GM12878 (cell line): ENCODE measurements at regions not wholly inside any gene's neighbourhood (a gene's known extent, or its start where the extent isn't known, plus 50 kb on each side); places are given as distances from the start of the nearest gene placed in this dataset.

Experiments
- ATAC-seq: fragments of 200-7000 bp; cut with Tn5 transposase; 3 replicates; pipeline ENCODE4 v1.9.1; 2020; ENCODE audit warnings: mild to moderate bottlenecking, moderate library complexity
- BruUV-seq: library from RNA; stranded (reverse); fragments of 400-500 nt; replicated peaks from 2 replicates; lab custom pipeline; 2021; lab: Mats Ljungman, UMichigan
- CTCF ChIA-PET: fragments of 300-600 bp; sonication (Branson Sonifier 250); formaldehyde crosslinking; extraction: SDS; loops from one replicate; lab custom pipeline; 2021; ENCODE audit warnings: inconsistent platforms; lab: Yijun Ruan, JAX
- POLR2A ChIA-PET: fragments of 350-600 bp; formaldehyde crosslinking; extraction: SDS; loops from one replicate; lab custom pipeline; 2021; ENCODE audit warnings: inconsistent platforms; lab: Charles Lee
- RAD21 ChIA-PET: fragments of 300-600 bp; sonication (Branson Sonifier 250); formaldehyde crosslinking; loops from one replicate; lab custom pipeline; 2023; ENCODE audit warnings: antibody characterized with exemption; ENCODE audit not compliant: unreplicated experiment; lab: Charles Lee
- SMC1A ChIA-PET: fragments of 300-600 bp; sonication (Branson Sonifier 250); formaldehyde crosslinking; loops from one replicate; lab custom pipeline; 2023; ENCODE audit not compliant: unreplicated experiment, uncharacterized antibody; lab: Charles Lee
- DNase-seq: peaks from one replicate; pipeline ENCODE4 v3.0.0-alpha.2; 2011; ENCODE audit warnings: low read depth, low spot score
- FAIRE-seq: peaks from 3 replicates; lab custom pipeline; 2011; peaks lifted over from hg19 to GRCh38; lab: Jason Lieb, UNC
- H2AFZ ChIP-seq: 2 replicates; pipeline ENCODE4 v1.6.0; 2011; ENCODE audit warnings: low read depth, low read length, control low read depth; ENCODE audit not compliant: control insufficient read depth
- H3K27ac ChIP-seq: 2 replicates; pipeline ENCODE4 v1.5.1; 2011; ENCODE audit warnings: control low read depth; ENCODE audit not compliant: control insufficient read depth, insufficient read depth
- H3K27me3 ChIP-seq, 2 experiments: replicated peaks in 1 of 2; 2 replicates each; pipeline versions ENCODE4 v1.6.0 to v1.6.1; 2011; ENCODE audit warnings: low read length in 1 of 2; ENCODE audit not compliant: control insufficient read depth in 2 of 2, insufficient read depth in 2 of 2
- H3K36me3 ChIP-seq, 2 experiments: 2 replicates each; pipeline ENCODE4 v1.5.1; 2011; ENCODE audit warnings: low read length in 1 of 2; ENCODE audit not compliant: control insufficient read depth in 2 of 2, insufficient read depth in 2 of 2
- H3K4me1 ChIP-seq: 2 replicates; pipeline ENCODE4 v1.6.1; 2011; ENCODE audit warnings: mild to moderate bottlenecking, low read length, moderate library complexity, mixed read lengths; ENCODE audit not compliant: control insufficient read depth, insufficient read depth
- H3K4me2 ChIP-seq: 2 replicates; pipeline ENCODE4 v1.6.0; 2011; ENCODE audit warnings: control low read depth; ENCODE audit not compliant: control insufficient read depth, insufficient read depth
- H3K4me3 ChIP-seq: fragments of 200-600 bp; sonication (generic); 2 replicates; pipeline ENCODE4 v1.5.1; 2016
- H3K79me2 ChIP-seq: 2 replicates; pipeline ENCODE4 v1.6.0; 2011; ENCODE audit warnings: low read length; ENCODE audit not compliant: control insufficient read depth, insufficient read depth
- H3K9ac ChIP-seq: 2 replicates; pipeline ENCODE4 v1.8.0; 2011; ENCODE audit warnings: low read length, control low read depth, mixed read lengths; ENCODE audit not compliant: control insufficient read depth, insufficient read depth
- H3K9me3 ChIP-seq: replicated peaks from 3 replicates; pipeline ENCODE4 v1.5.1; 2011; ENCODE audit warnings: mild to moderate bottlenecking, low read length; ENCODE audit not compliant: control insufficient read depth, insufficient read depth
- H4K20me1 ChIP-seq: 2 replicates; pipeline ENCODE4 v1.6.0; 2011; ENCODE audit not compliant: control insufficient read depth, insufficient read depth
- BACH1 ChIP-seq: fragments of 450-650 bp; IDR thresholded peaks from 2 replicates; pipeline ENCODE4 v1.6.1; 2017; ENCODE audit warnings: mild to moderate bottlenecking, borderline replicate concordance
- EGR1 ChIP-seq, 2 experiments: IDR thresholded peaks; 1 replicate in 1 of 2; 2 replicates in 1 of 2; pipeline ENCODE4 v1.6.1; 2011 to 2012; ENCODE audit warnings: low read depth in 2 of 2, low read length in 2 of 2, borderline replicate concordance in 1 of 2, mild to moderate bottlenecking in 1 of 2, moderate library complexity in 1 of 2
- KLF5 ChIP-seq: fragments of 450-650 bp; IDR thresholded peaks from 2 replicates; pipeline ENCODE4 v1.6.1; 2014; ENCODE audit warnings: mild to moderate bottlenecking; ENCODE audit not compliant: partially characterized antibody
- MTA2 ChIP-seq: fragments of 450-650 bp; IDR thresholded peaks from 2 replicates; pipeline ENCODE4 v1.6.1; 2016; ENCODE audit warnings: low read depth, mild to moderate bottlenecking, moderate library complexity
- MYC ChIP-seq: IDR thresholded peaks from 2 replicates; pipeline ENCODE4 v1.6.1; 2011; ENCODE audit warnings: mild to moderate bottlenecking, low read length, moderate library complexity, inconsistent platforms; ENCODE audit not compliant: insufficient read depth, insufficient replicate concordance, insufficient read length, severe bottlenecking
- PAX5 ChIP-seq: IDR thresholded peaks from 2 replicates; pipeline ENCODE4 v1.6.1; 2011; ENCODE audit warnings: low read depth, low read length, borderline replicate concordance
- ZZZ3 ChIP-seq: IDR thresholded peaks from 2 replicates; pipeline ENCODE4 v1.6.1; 2011; ENCODE audit warnings: low read depth; ENCODE audit not compliant: control insufficient read depth, insufficient read length
- WGBS: methylation state at CpG from one replicate; pipeline ENCODE4 v1.1.6; 2016; ENCODE audit warnings: low lambda C conversion rate; ENCODE audit not compliant: insufficient replicate concordance, insufficient coverage; ENCODE audit errors: missing lambda C conversion rate; 5-methylcytosine and 5-hydroxymethylcytosine counted together
- in situ Hi-C: fragments of 300-500 bp; cut with MboI; formaldehyde crosslinking; loops from 9 replicates; pipeline ENCODE4 v1.14.3; 2018; ENCODE audit warnings: mixed read lengths
- intact Hi-C: fragments of 100-400 bp; cut with micrococcal nuclease; formaldehyde crosslinking; loops from one replicate; pipeline ENCODE4 v1.14.2; 2022; ENCODE audit not compliant: unreplicated experiment
- TF ChIP-seq, protein P1 (sequence below): fragments of 450-650 bp; IDR thresholded peaks from 2 replicates; pipeline ENCODE4 v1.6.1; 2017; ENCODE audit warnings: mild to moderate bottlenecking, moderate library complexity
- TF ChIP-seq, protein P2 (sequence below): IDR thresholded peaks from 2 replicates; pipeline ENCODE4 v1.6.1; 2012; ENCODE audit warnings: low read depth, low read length, improper control_type of control experiment
- TF ChIP-seq, protein P3 (sequence below): fragments of 450-650 bp; IDR thresholded peaks from 2 replicates; pipeline ENCODE4 v1.6.1; 2017; ENCODE audit warnings: mild to moderate bottlenecking
- TF ChIP-seq, protein P4 (sequence below): IDR thresholded peaks from 2 replicates; pipeline ENCODE4 v1.6.1; 2012; ENCODE audit warnings: mild to moderate bottlenecking, low read depth, low read length
- TF ChIP-seq, protein P5 (sequence below): IDR thresholded peaks from 2 replicates; pipeline ENCODE4 v1.6.1; 2011; ENCODE audit warnings: mild to moderate bottlenecking, low read depth, low read length, moderate library complexity; ENCODE audit not compliant: insufficient replicate concordance

DNA sequence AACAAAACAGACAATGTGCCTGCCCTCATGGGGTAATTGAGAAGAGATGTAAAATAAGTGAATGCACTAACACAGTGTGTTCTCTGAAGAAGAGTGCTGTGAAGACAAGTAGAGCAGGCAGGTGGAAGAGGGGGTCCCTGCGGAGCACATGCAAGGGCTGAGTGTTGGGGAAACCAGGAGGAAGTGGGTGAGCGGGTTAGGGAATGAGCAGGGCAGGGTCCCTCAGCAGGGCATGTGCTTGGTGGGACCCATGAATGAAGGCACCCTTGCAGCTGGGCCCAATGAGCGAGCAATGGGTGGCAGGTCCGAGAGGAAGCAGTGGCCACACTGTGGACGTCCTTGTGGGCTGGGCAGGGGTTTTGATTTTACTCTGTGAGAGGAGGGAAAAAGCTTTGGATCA, 376.6 kb upstream of the COBL start:
- POLR2A ChIA-PET, result no interaction called here
- H3K79me2 ChIP-seq, result no peaks in the 10 kb centered on the region
- 5% methylated on average over 5 of the region's 5 CpGs for WGBS
- TF ChIP-seq MTA2 (no peak), ZZZ3 (no peak), MYC (no peak), PAX5 (no peak), BACH1 (no peak), EGR1 (IDR thresholded peaks at IDR 0.05; ENCODE audit: borderline replicate concordance in 1 of 2, low read depth in 2 of 2, low read length in 2 of 2) (no peak), KLF5 (no peak)
- TF ChIP-seq, protein P1, sequence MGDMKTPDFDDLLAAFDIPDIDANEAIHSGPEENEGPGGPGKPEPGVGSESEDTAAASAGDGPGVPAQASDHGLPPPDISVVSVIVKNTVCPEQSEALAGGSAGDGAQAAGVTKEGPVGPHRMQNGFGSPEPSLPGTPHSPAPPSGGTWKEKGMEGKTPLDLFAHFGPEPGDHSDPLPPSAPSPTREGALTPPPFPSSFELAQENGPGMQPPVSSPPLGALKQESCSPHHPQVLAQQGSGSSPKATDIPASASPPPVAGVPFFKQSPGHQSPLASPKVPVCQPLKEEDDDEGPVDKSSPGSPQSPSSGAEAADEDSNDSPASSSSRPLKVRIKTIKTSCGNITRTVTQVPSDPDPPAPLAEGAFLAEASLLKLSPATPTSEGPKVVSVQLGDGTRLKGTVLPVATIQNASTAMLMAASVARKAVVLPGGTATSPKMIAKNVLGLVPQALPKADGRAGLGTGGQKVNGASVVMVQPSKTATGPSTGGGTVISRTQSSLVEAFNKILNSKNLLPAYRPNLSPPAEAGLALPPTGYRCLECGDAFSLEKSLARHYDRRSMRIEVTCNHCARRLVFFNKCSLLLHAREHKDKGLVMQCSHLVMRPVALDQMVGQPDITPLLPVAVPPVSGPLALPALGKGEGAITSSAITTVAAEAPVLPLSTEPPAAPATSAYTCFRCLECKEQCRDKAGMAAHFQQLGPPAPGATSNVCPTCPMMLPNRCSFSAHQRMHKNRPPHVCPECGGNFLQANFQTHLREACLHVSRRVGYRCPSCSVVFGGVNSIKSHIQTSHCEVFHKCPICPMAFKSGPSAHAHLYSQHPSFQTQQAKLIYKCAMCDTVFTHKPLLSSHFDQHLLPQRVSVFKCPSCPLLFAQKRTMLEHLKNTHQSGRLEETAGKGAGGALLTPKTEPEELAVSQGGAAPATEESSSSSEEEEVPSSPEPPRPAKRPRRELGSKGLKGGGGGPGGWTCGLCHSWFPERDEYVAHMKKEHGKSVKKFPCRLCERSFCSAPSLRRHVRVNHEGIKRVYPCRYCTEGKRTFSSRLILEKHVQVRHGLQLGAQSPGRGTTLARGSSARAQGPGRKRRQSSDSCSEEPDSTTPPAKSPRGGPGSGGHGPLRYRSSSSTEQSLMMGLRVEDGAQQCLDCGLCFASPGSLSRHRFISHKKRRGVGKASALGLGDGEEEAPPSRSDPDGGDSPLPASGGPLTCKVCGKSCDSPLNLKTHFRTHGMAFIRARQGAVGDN, result no peak
- TF ChIP-seq, protein P2, sequence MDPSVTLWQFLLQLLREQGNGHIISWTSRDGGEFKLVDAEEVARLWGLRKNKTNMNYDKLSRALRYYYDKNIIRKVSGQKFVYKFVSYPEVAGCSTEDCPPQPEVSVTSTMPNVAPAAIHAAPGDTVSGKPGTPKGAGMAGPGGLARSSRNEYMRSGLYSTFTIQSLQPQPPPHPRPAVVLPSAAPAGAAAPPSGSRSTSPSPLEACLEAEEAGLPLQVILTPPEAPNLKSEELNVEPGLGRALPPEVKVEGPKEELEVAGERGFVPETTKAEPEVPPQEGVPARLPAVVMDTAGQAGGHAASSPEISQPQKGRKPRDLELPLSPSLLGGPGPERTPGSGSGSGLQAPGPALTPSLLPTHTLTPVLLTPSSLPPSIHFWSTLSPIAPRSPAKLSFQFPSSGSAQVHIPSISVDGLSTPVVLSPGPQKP, result no peak
- TF ChIP-seq, protein P3, sequence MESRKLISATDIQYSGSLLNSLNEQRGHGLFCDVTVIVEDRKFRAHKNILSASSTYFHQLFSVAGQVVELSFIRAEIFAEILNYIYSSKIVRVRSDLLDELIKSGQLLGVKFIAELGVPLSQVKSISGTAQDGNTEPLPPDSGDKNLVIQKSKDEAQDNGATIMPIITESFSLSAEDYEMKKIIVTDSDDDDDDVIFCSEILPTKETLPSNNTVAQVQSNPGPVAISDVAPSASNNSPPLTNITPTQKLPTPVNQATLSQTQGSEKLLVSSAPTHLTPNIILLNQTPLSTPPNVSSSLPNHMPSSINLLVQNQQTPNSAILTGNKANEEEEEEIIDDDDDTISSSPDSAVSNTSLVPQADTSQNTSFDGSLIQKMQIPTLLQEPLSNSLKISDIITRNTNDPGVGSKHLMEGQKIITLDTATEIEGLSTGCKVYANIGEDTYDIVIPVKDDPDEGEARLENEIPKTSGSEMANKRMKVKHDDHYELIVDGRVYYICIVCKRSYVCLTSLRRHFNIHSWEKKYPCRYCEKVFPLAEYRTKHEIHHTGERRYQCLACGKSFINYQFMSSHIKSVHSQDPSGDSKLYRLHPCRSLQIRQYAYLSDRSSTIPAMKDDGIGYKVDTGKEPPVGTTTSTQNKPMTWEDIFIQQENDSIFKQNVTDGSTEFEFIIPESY, result no peak
- TF ChIP-seq, protein P4, sequence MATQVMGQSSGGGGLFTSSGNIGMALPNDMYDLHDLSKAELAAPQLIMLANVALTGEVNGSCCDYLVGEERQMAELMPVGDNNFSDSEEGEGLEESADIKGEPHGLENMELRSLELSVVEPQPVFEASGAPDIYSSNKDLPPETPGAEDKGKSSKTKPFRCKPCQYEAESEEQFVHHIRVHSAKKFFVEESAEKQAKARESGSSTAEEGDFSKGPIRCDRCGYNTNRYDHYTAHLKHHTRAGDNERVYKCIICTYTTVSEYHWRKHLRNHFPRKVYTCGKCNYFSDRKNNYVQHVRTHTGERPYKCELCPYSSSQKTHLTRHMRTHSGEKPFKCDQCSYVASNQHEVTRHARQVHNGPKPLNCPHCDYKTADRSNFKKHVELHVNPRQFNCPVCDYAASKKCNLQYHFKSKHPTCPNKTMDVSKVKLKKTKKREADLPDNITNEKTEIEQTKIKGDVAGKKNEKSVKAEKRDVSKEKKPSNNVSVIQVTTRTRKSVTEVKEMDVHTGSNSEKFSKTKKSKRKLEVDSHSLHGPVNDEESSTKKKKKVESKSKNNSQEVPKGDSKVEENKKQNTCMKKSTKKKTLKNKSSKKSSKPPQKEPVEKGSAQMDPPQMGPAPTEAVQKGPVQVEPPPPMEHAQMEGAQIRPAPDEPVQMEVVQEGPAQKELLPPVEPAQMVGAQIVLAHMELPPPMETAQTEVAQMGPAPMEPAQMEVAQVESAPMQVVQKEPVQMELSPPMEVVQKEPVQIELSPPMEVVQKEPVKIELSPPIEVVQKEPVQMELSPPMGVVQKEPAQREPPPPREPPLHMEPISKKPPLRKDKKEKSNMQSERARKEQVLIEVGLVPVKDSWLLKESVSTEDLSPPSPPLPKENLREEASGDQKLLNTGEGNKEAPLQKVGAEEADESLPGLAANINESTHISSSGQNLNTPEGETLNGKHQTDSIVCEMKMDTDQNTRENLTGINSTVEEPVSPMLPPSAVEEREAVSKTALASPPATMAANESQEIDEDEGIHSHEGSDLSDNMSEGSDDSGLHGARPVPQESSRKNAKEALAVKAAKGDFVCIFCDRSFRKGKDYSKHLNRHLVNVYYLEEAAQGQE, result no peak
- TF ChIP-seq, protein P5, sequence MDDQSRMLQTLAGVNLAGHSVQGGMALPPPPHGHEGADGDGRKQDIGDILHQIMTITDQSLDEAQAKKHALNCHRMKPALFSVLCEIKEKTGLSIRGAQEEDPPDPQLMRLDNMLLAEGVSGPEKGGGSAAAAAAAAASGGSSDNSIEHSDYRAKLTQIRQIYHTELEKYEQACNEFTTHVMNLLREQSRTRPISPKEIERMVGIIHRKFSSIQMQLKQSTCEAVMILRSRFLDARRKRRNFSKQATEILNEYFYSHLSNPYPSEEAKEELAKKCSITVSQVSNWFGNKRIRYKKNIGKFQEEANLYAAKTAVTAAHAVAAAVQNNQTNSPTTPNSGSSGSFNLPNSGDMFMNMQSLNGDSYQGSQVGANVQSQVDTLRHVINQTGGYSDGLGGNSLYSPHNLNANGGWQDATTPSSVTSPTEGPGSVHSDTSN, result no peak

More for the DNA sequence above, 376.6 kb upstream of the COBL start:
- Histone ChIP-seq H3K4me2 (no peak overlapping the region), H3K27ac (no peak overlapping the region), H4K20me1 (no peaks in the 10 kb centered on the region), H3K9ac (no peak overlapping the region), H3K27me3 (no peaks in the 10 kb centered on the region), H3K4me1 (no peaks in the 10 kb centered on the region), H2AFZ (no peak overlapping the region), H3K9me3 (no peaks in the 10 kb centered on the region), H3K36me3 (no peaks in the 10 kb centered on the region), H3K4me3 (no peak overlapping the region)
- SMC1A ChIA-PET, result no interaction called here
- ATAC-seq, result no peak
- BruUV-seq, result no TSS peak
- CTCF ChIA-PET, result no interaction called here
- no peak for DNase-seq
- intact Hi-C loops, result no loop called here
- no peak for FAIRE-seq
- RAD21 ChIA-PET, result no interaction called here
- in situ Hi-C loops, result no loop called here
